ENCODE measurements at regions not wholly inside any gene's neighbourhood (a gene's known extent, or its start where the extent isn't known, plus 50 kb on each side); places are given as distances from the start of the nearest gene placed in this dataset.

- ATAC-seq: no peak
- Mint-ChIP-seq H3K9me3 (no peaks in the 10 kb centered on the region), H3K4me1 (peaks cover 34 to 76% (median 66%) of the 10 kb centered on the region in 4 donors), H3K27me3 (no peaks in the 10 kb centered on the region), H3K36me3 (peaks cover 0 to 14% (median 12%) of the 10 kb centered on the region in 3 donors), H3K4me3 (peak overlapping the region; percentile 88 to 99 (median 96)), H3K27ac (peak overlapping the region; percentile 89 to 99 (median 98))
- peak in 1 of 10 donors; percentile 20 for DNase-seq
- POLR2A ChIA-PET: interaction anchor here (0.9 to 4.3 kb wide), 9 partner anchors 9 to 188 kb away, joined by 3 to 33 read pairs (median 6); partner anchors contain the start of gene JAK1
Observed at GRCh38 chr1:65064981-65065380, 83.0 kb upstream of the AK4 start.

GRCh38 chr1:65065524-65066418 is 82.2 kb upstream of the AK4 start:
- POLR2A ChIA-PET: interaction anchor here (0.7 to 3.4 kb wide), 11 partner anchors 9 to 198 kb away, joined by 3 to 33 read pairs (median 5); partner anchors contain the start of gene JAK1
- no peaks in the 10 kb centered on the region for H3K9me3 Mint-ChIP-seq
- H3K27ac Mint-ChIP-seq: peak overlapping the region; percentile 89 to 99 (median 98)
- H3K27me3 Mint-ChIP-seq: no peaks in the 10 kb centered on the region
- peak overlapping the region; percentile 88 to 99 (median 96) for H3K4me3 Mint-ChIP-seq
- peaks cover 37 to 76% (median 69%) of the 10 kb centered on the region in 4 donors for H3K4me1 Mint-ChIP-seq
- ATAC-seq: no peak
- peak in 4 of 10 donors; percentile 16 to 61 (median 17) for DNase-seq
- H3K36me3 Mint-ChIP-seq: peaks cover 0 to 14% (median 12%) of the 10 kb centered on the region in 3 donors

GRCh38 chr1:65066419-65066765 is 81.6 kb upstream of the AK4 start:
- Mint-ChIP-seq H3K36me3 (peaks cover 0 to 14% (median 12%) of the 10 kb centered on the region in 3 donors), H3K4me3 (peak overlapping the region; percentile 88 to 99 (median 96)), H3K27ac (peak overlapping the region; percentile 89 to 99 (median 98)), H3K4me1 (peaks cover 39 to 76% (median 69%) of the 10 kb centered on the region in 4 donors), H3K27me3 (no peaks in the 10 kb centered on the region), H3K9me3 (no peaks in the 10 kb centered on the region)
- POLR2A ChIA-PET: interaction anchor here (0.7 to 3.4 kb wide), 8 partner anchors 8 to 198 kb away, joined by 3 to 33 read pairs (median 6); partner anchors contain the start of gene JAK1
- ATAC-seq (no peak), DNase-seq (no peak)

GRCh38 chr1:65066766-65067490 is 81.1 kb upstream of the AK4 start:
- H3K9me3 Mint-ChIP-seq: no peaks in the 10 kb centered on the region
- peak; percentile 71 to 89 (median 82) for DNase-seq
- peaks cover 0 to 14% (median 12%) of the 10 kb centered on the region in 3 donors for H3K36me3 Mint-ChIP-seq
- H3K27me3 Mint-ChIP-seq: no peaks in the 10 kb centered on the region
- peak overlapping the region; percentile 97 to 100 (median 98) for H3K27ac Mint-ChIP-seq
- peak; percentile 61 to 67 for ATAC-seq
- H3K4me3 Mint-ChIP-seq: peak overlapping the region; percentile 88 to 99 (median 96)
- peaks cover 39 to 72% (median 64%) of the 10 kb centered on the region in 4 donors for H3K4me1 Mint-ChIP-seq
- POLR2A ChIA-PET: interaction anchor here (0.7 to 3.9 kb wide), 9 partner anchors 8 to 352 kb away, joined by 3 to 35 read pairs (median 8); partner anchors contain the start of gene JAK1

- Mint-ChIP-seq H3K4me3 (peak overlapping the region; percentile 88 to 98 (median 94)), H3K27ac (peak overlapping the region; percentile 97 to 100 (median 98)), H3K4me1 (peaks cover 31 to 65% (median 59%) of the 10 kb centered on the region in 4 donors), H3K27me3 (no peaks in the 10 kb centered on the region), H3K36me3 (peaks cover 0 to 12% (median 12%) of the 10 kb centered on the region in 3 donors), H3K9me3 (no peaks in the 10 kb centered on the region)
- DNase-seq: peak; percentile 35 to 85 (median 68)
- ATAC-seq: peak; percentile 33 to 45
- POLR2A ChIA-PET: interaction anchor here (0.7 to 3.9 kb wide), 10 partner anchors 8 to 1986 kb away, joined by 3 to 35 read pairs (median 5); partner anchors contain the start of genes JAK1 and SLC35D1
Observed at GRCh38 chr1:65067491-65068201, 80.4 kb upstream of the AK4 start.

GRCh38 chr1:65068202-65069010 is 79.6 kb upstream of the AK4 start:
- Mint-ChIP-seq H3K4me1 (peaks cover 28 to 57% (median 52%) of the 10 kb centered on the region in 4 donors), H3K4me3 (peak overlapping the region; percentile 88 to 98 (median 94)), H3K36me3 (peaks cover 0 to 12% (median 6%) of the 10 kb centered on the region in 3 donors), H3K27ac (peak overlapping the region; percentile 97 to 100 (median 98)), H3K27me3 (no peaks in the 10 kb centered on the region), H3K9me3 (no peaks in the 10 kb centered on the region)
- POLR2A ChIA-PET: interaction anchor here (0.7 to 3.9 kb wide), 14 partner anchors 9 to 1986 kb away, joined by 3 to 35 read pairs (median 4); partner anchors contain the start of genes JAK1 and SLC35D1
- DNase-seq (peak in 5 of 10 donors; percentile 16 to 56 (median 52)), ATAC-seq (peak; percentile 0 to 9)

- H3K4me1 Mint-ChIP-seq: peaks cover 27 to 55% (median 48%) of the 10 kb centered on the region in 4 donors
- ATAC-seq: peak in 1 of 2 donors; percentile 4
- peaks cover 0 to 12% (median 6%) of the 10 kb centered on the region in 3 donors for H3K36me3 Mint-ChIP-seq
- peak in 8 of 10 donors; percentile 22 to 69 (median 36) for DNase-seq
- peak overlapping the region; percentile 88 to 98 (median 94) for H3K4me3 Mint-ChIP-seq
- peak overlapping the region; percentile 97 to 100 (median 98) for H3K27ac Mint-ChIP-seq
- H3K27me3 Mint-ChIP-seq: no peaks in the 10 kb centered on the region
- no peaks in the 10 kb centered on the region for H3K9me3 Mint-ChIP-seq
- POLR2A ChIA-PET: interaction anchor here (0.8 to 3.9 kb wide), 5 partner anchors 12 to 107 kb away, joined by 3 to 35 read pairs (median 3); partner anchors contain the start of gene JAK1
Observed at GRCh38 chr1:65069011-65069565, 78.9 kb upstream of the AK4 start.

- POLR2A ChIA-PET: interaction anchor here (3.5 kb wide), 1 partner anchor 10 kb away, joined by 30 read pairs; no protein-coding TSS in a partner anchor
- Mint-ChIP-seq H3K27me3 (no peaks in the 10 kb centered on the region), H3K4me1 (peaks cover 17 to 43% (median 36%) of the 10 kb centered on the region in 4 donors), H3K4me3 (no peak overlapping the region), H3K36me3 (peaks cover 0 to 7% (median 0%) of the 10 kb centered on the region in 3 donors), H3K9me3 (no peaks in the 10 kb centered on the region), H3K27ac (peak overlapping the region in 2 of 10 donors; percentile 41 to 60)
- DNase-seq (no peak), ATAC-seq (no peak)
Observed at GRCh38 chr1:65072845-65073244, 75.2 kb upstream of the AK4 start.

GRCh38 chr1:65075123-65075976 is 72.7 kb upstream of the AK4 start:
- ATAC-seq (peak; percentile 99 to 100), DNase-seq (peak in 9 of 10 donors; percentile 53 to 83 (median 70))
- Mint-ChIP-seq H3K9me3 (no peaks in the 10 kb centered on the region), H3K4me1 (peaks cover 9 to 22% (median 18%) of the 10 kb centered on the region in 4 donors), H3K4me3 (no peak overlapping the region), H3K36me3 (no peaks in the 10 kb centered on the region), H3K27me3 (peaks cover 0 to 7% (median 2%) of the 10 kb centered on the region in 5 donors), H3K27ac (peak overlapping the region in 2 of 10 donors; percentile 0 to 63)
- POLR2A ChIA-PET: interaction anchor here (0.6 to 3.5 kb wide), 6 partner anchors 9 to 110 kb away, joined by 3 to 30 read pairs (median 7); partner anchors contain the start of gene JAK1

GRCh38 chr1:65077369-65077768 is 70.6 kb upstream of the AK4 start:
- H3K27ac Mint-ChIP-seq: no peak overlapping the region
- no peak for DNase-seq
- H3K4me3 Mint-ChIP-seq: no peak overlapping the region
- peaks cover 6 to 15% (median 10%) of the 10 kb centered on the region in 4 donors for H3K4me1 Mint-ChIP-seq
- no peak for ATAC-seq
- no peaks in the 10 kb centered on the region for H3K36me3 Mint-ChIP-seq
- H3K9me3 Mint-ChIP-seq: no peaks in the 10 kb centered on the region
- POLR2A ChIA-PET: no interaction called here
- H3K27me3 Mint-ChIP-seq: peaks cover 0 to 7% (median 2%) of the 10 kb centered on the region in 5 donors

All from naive thymus-derived CD8-positive, alpha-beta T cell (primary cell).